HepG2 (cell line): ENCODE measurements at regions not wholly inside any gene's neighbourhood (a gene's known extent, or its start where the extent isn't known, plus 50 kb on each side); places are given as distances from the start of the nearest gene placed in this dataset.

Experiments used
- ATAC-seq: fragments of 200-7000 bp; cut with Tn5 transposase; 3 replicates; pipeline ENCODE4 v1.9.1; 2020; ENCODE audit warnings: mild to moderate bottlenecking, moderate library complexity
- BruUV-seq: library from RNA; stranded (reverse); fragments of 400-500 nt; replicated peaks from 2 replicates; lab custom pipeline; 2021; lab: Mats Ljungman, UMichigan
- CTCF ChIA-PET: fragments of 300-600 bp; formaldehyde crosslinking; extraction: SDS; loops from one replicate; lab custom pipeline; 2021; ENCODE audit warnings: low total read pairs, inconsistent platforms, low intra/inter-chr PET ratio; lab: Yijun Ruan, JAX
- POLR2A ChIA-PET: fragments of 350-600 bp; sonication (Branson Sonifier 250); formaldehyde crosslinking; loops from one replicate; lab custom pipeline; 2020; ENCODE audit warnings: antibody characterized with exemption, inconsistent platforms; lab: Yijun Ruan, JAX
- DNase-seq: peaks from one replicate; pipeline ENCODE4 v3.0.0-alpha.2; 2015; ENCODE audit warnings: low spot score
- FAIRE-seq: peaks from 3 replicates; lab custom pipeline; 2011; peaks lifted over from hg19 to GRCh38; lab: Jason Lieb, UNC
- H2AFZ ChIP-seq: one replicate; pipeline ENCODE4 v1.6.1; 2011; ENCODE audit warnings: low read length, inconsistent platforms
- H3K27ac ChIP-seq: fragments of 300-600 bp; 3 replicates; pipeline ENCODE4 v1.8.0; 2011; ENCODE audit warnings: mixed run types, mild to moderate bottlenecking, mixed read lengths, low read length, inconsistent platforms; ENCODE audit not compliant: insufficient read depth; ENCODE audit errors: extremely low read length
- H3K27me3 ChIP-seq, 2 experiments: fragments of 200-600 bp in 1 of 2; 2 replicates in 1 of 2; 3 replicates in 1 of 2; pipeline versions ENCODE4 v1.6.0 to v1.8.0; 2011; ENCODE audit warnings: low read length in 2 of 2, mild to moderate bottlenecking in 2 of 2, moderate library complexity in 2 of 2, inconsistent platforms in 1 of 2; ENCODE audit not compliant: insufficient read depth in 2 of 2, control insufficient read depth in 1 of 2
- H3K36me3 ChIP-seq, 2 experiments: fragments of 200-600 bp in 1 of 2; replicated peaks in 1 of 2; 2 replicates in 1 of 2; 3 replicates in 1 of 2; pipeline versions ENCODE4 v1.5.1 to v1.8.0; 2011; ENCODE audit warnings: low read length in 2 of 2, inconsistent platforms in 1 of 2; ENCODE audit not compliant: insufficient read depth in 2 of 2, control insufficient read depth in 1 of 2
- H3K4me1 ChIP-seq: 2 replicates; pipeline ENCODE4 v1.5.1; 2012; ENCODE audit warnings: low read length, inconsistent platforms; ENCODE audit not compliant: insufficient read depth
- H3K4me2 ChIP-seq: 2 replicates; pipeline ENCODE4 v1.6.0; 2011; ENCODE audit warnings: low read depth, low read length, inconsistent platforms
- H3K4me3 ChIP-seq, 3 experiments: fragments of 200-600 bp in 1 of 3; sonication (generic), shearing (Covaris generic) in 1 of 3; replicated peaks in 1 of 3; 2 replicates each; pipeline ENCODE4 v1.5.1; 2011 to 2016; ENCODE audit warnings: low read length in 3 of 3, inconsistent platforms in 2 of 3, low read depth in 2 of 3, mild to moderate bottlenecking in 2 of 3, control low read depth in 1 of 3, mixed read lengths in 1 of 3; ENCODE audit not compliant: insufficient read depth in 1 of 3
- H3K79me2 ChIP-seq: one replicate; pipeline ENCODE4 v1.6.1; 2011; ENCODE audit warnings: low read length, inconsistent platforms; ENCODE audit not compliant: insufficient read depth
- H3K9ac ChIP-seq: 2 replicates; pipeline ENCODE4 v1.6.0; 2011; ENCODE audit warnings: mild to moderate bottlenecking, low read depth, low read length, inconsistent platforms; ENCODE audit not compliant: insufficient read depth
- H3K9me3 ChIP-seq: 2 replicates; pipeline ENCODE4 v1.5.1; 2012; ENCODE audit warnings: mild to moderate bottlenecking, low read length
- H4K20me1 ChIP-seq: 2 replicates; pipeline ENCODE4 v1.6.0; 2011; ENCODE audit warnings: inconsistent platforms, mild to moderate bottlenecking, low read length, moderate library complexity; ENCODE audit not compliant: insufficient read depth
- CEBPB ChIP-seq: IDR thresholded peaks from 2 replicates; pipeline ENCODE4 v1.6.1; 2011; ENCODE audit warnings: low read depth, low read length, improper control_type of control experiment, borderline replicate concordance
- CREB1 ChIP-seq, 2 experiments: fragments of 450-650 bp in 1 of 2; IDR thresholded peaks; 2 replicates each; pipeline ENCODE4 v1.6.1; 2016 to 2017; ENCODE audit warnings: control low read depth in 1 of 2, mild to moderate bottlenecking in 1 of 2, missing compliant biosample characterization in 1 of 2, missing genetic modification characterization in 1 of 2
- MAF1 ChIP-seq: sonication (generic); formaldehyde crosslinking; IDR thresholded peaks from 2 replicates; pipeline ENCODE4 v1.5.0; 2020; ENCODE audit warnings: missing genetic modification reagents, borderline replicate concordance
- MYNN ChIP-seq: sonication (generic); formaldehyde crosslinking; IDR thresholded peaks from 2 replicates; pipeline ENCODE4 v1.4.0; 2020; ENCODE audit warnings: mild to moderate bottlenecking, low read depth, missing genetic modification reagents
- NFE2L2 ChIP-seq: fragments of 150-350 bp; IDR thresholded peaks from 2 replicates; pipeline ENCODE4 v1.6.1; 2014; ENCODE audit warnings: low read length
- XRCC5 ChIP-seq: fragments of 200-400 bp; formaldehyde crosslinking; optimal IDR thresholded peaks from 2 replicates; pipeline ENCODE3; 2017; ENCODE audit warnings: mild to moderate bottlenecking, low read length
- ZNF3 ChIP-seq: IDR thresholded peaks from 2 replicates; pipeline ENCODE4 v1.7.0; 2017; ENCODE audit warnings: inconsistent platforms
- WGBS: methylation state at CpG from one replicate; pipeline ENCODE4 v1.1.6; 2017; ENCODE audit warnings: low lambda C conversion rate; 5-methylcytosine and 5-hydroxymethylcytosine counted together
- in situ Hi-C: cut with HindIII; loops from 2 replicates; pipeline ENCODE4 v1.10.0; 2017; ENCODE audit warnings: low pct_unique_long_range_greater_than_20kb; ENCODE audit not compliant: extremely low pct_ligation_motif_present
- intact Hi-C: fragments of 100-400 bp; cut with micrococcal nuclease; formaldehyde crosslinking; loops from one replicate; pipeline ENCODE4 v1.10.0; 2022; ENCODE audit not compliant: unreplicated experiment

DNA sequence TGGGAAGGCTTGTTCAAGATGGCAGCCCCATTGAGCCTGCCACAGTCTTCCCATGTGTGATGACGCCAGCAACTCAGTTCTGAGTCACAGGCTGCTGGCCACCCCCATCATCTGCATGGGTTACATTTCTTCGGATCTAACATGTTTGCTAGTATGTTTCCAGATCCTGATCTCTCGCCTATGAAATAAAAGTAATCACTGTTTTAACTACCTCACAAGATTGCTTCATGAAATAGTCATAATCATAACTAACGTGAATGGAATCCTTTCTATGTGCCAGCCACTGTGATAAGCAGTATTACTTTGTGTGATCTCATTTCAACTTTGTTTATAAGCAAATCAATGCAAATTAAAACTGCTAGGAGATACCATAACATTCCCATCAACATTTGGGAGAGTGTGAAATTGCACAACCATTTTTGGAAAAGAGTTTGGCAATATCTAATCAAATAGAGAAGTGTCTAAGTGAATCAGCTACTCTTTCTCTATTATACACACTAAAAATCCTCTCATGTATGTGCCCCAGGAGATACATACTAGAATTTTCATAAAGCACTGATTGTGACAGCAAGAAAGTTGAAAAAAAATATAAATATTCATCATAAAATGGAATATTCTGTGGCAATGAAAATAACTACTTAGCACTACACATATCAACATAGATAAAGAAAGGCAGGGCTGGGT is 300.2 kb upstream of the IRX5 start:
- intact Hi-C loops: loop anchor here (10.0 kb wide), 1 partner anchor 686 kb away; no protein-coding TSS in a partner anchor
- H3K9ac ChIP-seq: no peak overlapping the region
- in situ Hi-C loops: no loop called here
- no peak overlapping the region for H2AFZ ChIP-seq
- H3K27me3 ChIP-seq: peaks cover 2 to 66% of the 10 kb centered on the region in 2 experiments; a peak in 4 of 5 replicates
- WGBS: 85% methylated on average over 4 of the region's 4 CpGs
- H3K4me3 ChIP-seq: no peak overlapping the region
- no peaks in the 10 kb centered on the region for H3K9me3 ChIP-seq
- H3K36me3 ChIP-seq: no peaks in the 10 kb centered on the region
- H3K4me2 ChIP-seq: no peak overlapping the region
- TF ChIP-seq MAF1: no peak
- no peak for TF ChIP-seq CREB1 (IDR thresholded peaks at IDR 0.05)
- no peak for TF ChIP-seq CREB1 (CRISPR knock-in tag; IDR thresholded peaks at IDR 0.05)
- TF ChIP-seq CEBPB: peak; percentile 14; the same call in 1 of the 2 replicates
- TF ChIP-seq ZNF3 (CRISPR knock-in tag): no peak
- TF ChIP-seq MYNN (CRISPR knock-in tag): no peak
- no peak for TF ChIP-seq XRCC5
- no peak for TF ChIP-seq NFE2L2
- H3K79me2 ChIP-seq: no peaks in the 10 kb centered on the region
- H4K20me1 ChIP-seq: peaks cover 17% of the 10 kb centered on the region; the same call in 1 of the 2 replicates
- CTCF ChIA-PET: no interaction called here
- DNase-seq: no peak
- FAIRE-seq: no peak
- BruUV-seq: no TSS peak
- no peak for ATAC-seq
- H3K27ac ChIP-seq: no peak overlapping the region
- H3K4me1 ChIP-seq: peaks cover 20% of the 10 kb centered on the region
- POLR2A ChIA-PET: no interaction called here
